AG04449 (cell line): ENCODE measurements at regions not wholly inside any gene's neighbourhood (a gene's known extent, or its start where the extent isn't known, plus 50 kb on each side); places are given as distances from the start of the nearest gene placed in this dataset.

Source experiments
- CTCF ChIA-PET: fragments of 350-600 bp; formaldehyde crosslinking; extraction: SDS; loops from one replicate; lab custom pipeline; 2021; ENCODE audit warnings: antibody characterized with exemption; lab: Yijun Ruan, JAX
- POLR2A ChIA-PET: fragments of 400-600, 350-600 bp; formaldehyde crosslinking; extraction: SDS; loops from one replicate; lab custom pipeline; 2020; ENCODE audit warnings: antibody characterized with exemption, inconsistent platforms; lab: Yijun Ruan, JAX
- DNase-seq: peaks from one replicate; pipeline ENCODE4 v3.0.0-alpha.2; 2010; ENCODE audit warnings: low read depth, low spot score
- H3K4me3 ChIP-seq: 2 replicates; pipeline ENCODE4 v1.5.1; 2011; ENCODE audit warnings: low read depth, mild to moderate bottlenecking, control low read depth, low read length
- CTCF ChIP-seq: IDR thresholded peaks from one replicate; pipeline ENCODE4 v1.5.1; 2011; ENCODE audit warnings: mild to moderate bottlenecking, moderate library complexity, low read length, control low read depth, inconsistent platforms; ENCODE audit not compliant: insufficient read depth; ENCODE audit errors: missing control alignments

GRCh38 chr5:67720162-67720772, 495.3 kb upstream of the PIK3R1 start:
- ChIA-PET POLR2A (no interaction called here), CTCF (no interaction called here)
- TF ChIP-seq CTCF = no peak
- no peak overlapping the region for H3K4me3 ChIP-seq
- DNase-seq = no peak

- no peak overlapping the region for H3K4me3 ChIP-seq
- POLR2A ChIA-PET = no interaction called here
- no peak for DNase-seq
- CTCF ChIA-PET = no interaction called here
- no peak for TF ChIP-seq CTCF
These were observed 505.4 kb upstream of the CD180 start for GRCh38 chr5:67702008-67702407.

DNA sequence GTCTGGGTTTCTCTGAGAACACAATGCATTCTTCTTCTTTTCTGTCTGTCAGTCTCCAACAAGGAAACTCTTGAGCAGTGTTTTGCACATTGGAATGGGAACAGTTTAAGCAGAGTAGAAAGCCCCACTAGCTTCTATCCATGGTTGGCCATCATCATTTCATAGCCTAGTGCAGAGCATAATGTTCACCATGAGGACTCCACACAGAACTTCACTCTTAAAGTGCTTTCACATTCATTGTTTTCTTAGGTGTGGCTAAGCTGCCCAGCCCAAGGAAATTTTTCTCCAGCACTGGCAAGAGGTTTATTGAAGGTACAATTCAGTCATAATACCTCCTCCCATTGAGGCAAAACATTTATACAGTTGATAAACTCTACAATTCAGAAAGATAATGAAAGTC, 503.0 kb upstream of the CD180 start:
- POLR2A ChIA-PET = no interaction called here

GRCh38 chr5:67696446-67696845, 499.8 kb upstream of the CD180 start:
- CTCF ChIA-PET = no interaction called here
- POLR2A ChIA-PET = no interaction called here
- no peak for DNase-seq

More for the DNA sequence above, 503.0 kb upstream of the CD180 start:
- no peak overlapping the region for H3K4me3 ChIP-seq
- no peak for TF ChIP-seq CTCF
- DNase-seq = no peak
- CTCF ChIA-PET = no interaction called here

GRCh38 chr5:67695369-67695768, 498.8 kb upstream of the CD180 start:
- POLR2A ChIA-PET = no interaction called here

More at GRCh38 chr5:67696446-67696845, 499.8 kb upstream of the CD180 start:
- no peak overlapping the region for H3K4me3 ChIP-seq
- no peak for TF ChIP-seq CTCF

DNA sequence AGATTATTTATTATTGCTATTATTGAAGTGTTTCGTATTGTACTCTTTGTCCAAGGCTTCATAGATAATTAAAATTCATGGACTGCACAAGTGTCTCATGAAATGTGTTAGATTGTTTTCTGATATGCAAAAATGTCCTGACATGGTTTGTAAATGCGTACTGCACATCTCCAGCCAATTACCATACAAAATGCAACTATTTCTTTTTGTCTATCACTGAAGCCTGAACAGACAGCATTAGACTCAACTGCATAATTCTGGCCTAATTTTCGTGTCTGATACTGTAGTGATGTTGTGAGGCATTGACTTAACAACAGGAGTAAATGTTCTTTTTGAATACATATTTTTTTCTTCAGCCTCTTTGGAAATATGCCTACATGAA, 498.2 kb upstream of the CD180 start:
- DNase-seq = no peak
- POLR2A ChIA-PET = no interaction called here
- CTCF ChIA-PET = no interaction called here
- no peak for TF ChIP-seq CTCF
- no peak overlapping the region for H3K4me3 ChIP-seq

More at GRCh38 chr5:67695369-67695768, 498.8 kb upstream of the CD180 start:
- TF ChIP-seq CTCF = no peak
- no peak overlapping the region for H3K4me3 ChIP-seq
- DNase-seq = no peak
- CTCF ChIA-PET = no interaction called here
